ENCODE measurements at regions not wholly inside any gene's neighbourhood (a gene's known extent, or its start where the extent isn't known, plus 50 kb on each side); places are given as distances from the start of the nearest gene placed in this dataset.

GRCh38 chr11:80365076-80365725 lies 924.4 kb upstream of the TENM4 start:
- no peak for DNase-seq

- DNase-seq: no peak
Measured at GRCh38 chr11:80362563-80363340, 921.9 kb upstream of the TENM4 start.

GRCh38 chr11:80355251-80355650 lies 914.4 kb upstream of the TENM4 start:
- no peak for DNase-seq

- no peak for DNase-seq
Measured at GRCh38 chr11:80350541-80350940, 909.7 kb upstream of the TENM4 start.

- no peak for DNase-seq
Measured at GRCh38 chr11:80349997-80350396, 909.2 kb upstream of the TENM4 start.

GRCh38 chr11:80346353-80347059 lies 905.7 kb upstream of the TENM4 start:
- DNase-seq: no peak

GRCh38 chr11:80343436-80343835 lies 902.6 kb upstream of the TENM4 start:
- no peak for DNase-seq

GRCh38 chr11:80338231-80338630 lies 897.4 kb upstream of the TENM4 start:
- no peak for DNase-seq

- DNase-seq: no peak
Measured at GRCh38 chr11:80331694-80332093, 890.9 kb upstream of the TENM4 start.

- DNase-seq: no peak
Measured at GRCh38 chr11:80330264-80330663, 889.4 kb upstream of the TENM4 start.

- no peak for DNase-seq
Measured at GRCh38 chr11:80328774-80329173, 887.9 kb upstream of the TENM4 start.

- no peak for DNase-seq
Measured at GRCh38 chr11:80327956-80328614, 887.3 kb upstream of the TENM4 start.

GRCh38 chr11:80321786-80322185 lies 881.0 kb upstream of the TENM4 start:
- no peak for DNase-seq

- no peak for DNase-seq
Measured at GRCh38 chr11:80320765-80321164, 879.9 kb upstream of the TENM4 start.

- no peak for DNase-seq
Measured at GRCh38 chr11:80320226-80320625, 879.4 kb upstream of the TENM4 start.

- no peak for DNase-seq
Measured at GRCh38 chr11:80317612-80318011, 876.8 kb upstream of the TENM4 start.

GRCh38 chr11:80315200-80315599 lies 874.4 kb upstream of the TENM4 start:
- no peak for DNase-seq

- no peak for DNase-seq
Measured at GRCh38 chr11:80309301-80309700, 868.5 kb upstream of the TENM4 start.

GRCh38 chr11:80307676-80308075 lies 866.8 kb upstream of the TENM4 start:
- no peak for DNase-seq

GRCh38 chr11:80297858-80298632 lies 857.2 kb upstream of the TENM4 start:
- no peak for DNase-seq

- DNase-seq: no peak
Measured at GRCh38 chr11:80293293-80293692, 852.5 kb upstream of the TENM4 start.

GRCh38 chr11:80284946-80285785 lies 844.3 kb upstream of the TENM4 start:
- DNase-seq: no peak
